Panc1 (cell line): ENCODE measurements at regions not wholly inside any gene's neighbourhood (a gene's known extent, or its start where the extent isn't known, plus 50 kb on each side); places are given as distances from the start of the nearest gene placed in this dataset.

Experiments used
- ATAC-seq: fragments of 200-7000 bp; cut with Tn5 transposase; 2 replicates; pipeline ENCODE4 v1.9.1; 2020; ENCODE audit warnings: mild to moderate bottlenecking, moderate library complexity
- BruUV-seq: library from RNA; stranded (reverse); fragments of 400-500 nt; replicated peaks from 2 replicates; lab custom pipeline; 2021; lab: Mats Ljungman, UMichigan
- CTCF ChIA-PET: fragments of 300-600 bp; sonication (Branson Sonifier 250); formaldehyde crosslinking; loops from one replicate; lab custom pipeline; 2022; ENCODE audit warnings: antibody characterized with exemption; lab: Charles Lee
- POLR2A ChIA-PET: fragments of 300-600 bp; sonication (Branson Sonifier 250); formaldehyde crosslinking; loops from one replicate; lab custom pipeline; 2022; ENCODE audit warnings: antibody characterized with exemption; lab: Charles Lee
- DNase-seq: peaks from one replicate; pipeline ENCODE4 v3.0.0-alpha.2; 2010; ENCODE audit warnings: low read depth, low spot score
- H3K27ac ChIP-seq: 2 replicates; pipeline ENCODE4 v1.5.1; 2011; ENCODE audit warnings: mild to moderate bottlenecking, low read length, inconsistent platforms
- H3K27me3 ChIP-seq: fragments of 200-500 bp; sonication (Bioruptor generic); 2 replicates; pipeline ENCODE4 v1.6.0; 2014; ENCODE audit warnings: low read length, inconsistent platforms; ENCODE audit not compliant: control insufficient read depth, insufficient read depth
- H3K36me3 ChIP-seq: fragments of 200-500 bp; sonication (Bioruptor generic); 2 replicates; pipeline ENCODE4 v1.5.1; 2014; ENCODE audit warnings: inconsistent platforms, mild to moderate bottlenecking, low read length, moderate library complexity; ENCODE audit not compliant: control insufficient read depth, insufficient read depth
- H3K4me1 ChIP-seq: 2 replicates; pipeline ENCODE4 v1.5.1; 2011; ENCODE audit warnings: inconsistent platforms, mild to moderate bottlenecking, low read length, moderate library complexity; ENCODE audit not compliant: control insufficient read depth, insufficient read depth
- H3K4me3 ChIP-seq, 2 experiments: 2 replicates each; pipeline ENCODE4 v1.5.1; 2011 to 2012; ENCODE audit warnings: low read depth in 2 of 2, low read length in 2 of 2, mild to moderate bottlenecking in 2 of 2, inconsistent platforms in 1 of 2, moderate library complexity in 1 of 2
- H3K9me3 ChIP-seq: fragments of 200-500 bp; sonication (Bioruptor generic); 2 replicates; pipeline ENCODE4 v1.5.1; 2014; ENCODE audit warnings: low read depth, mild to moderate bottlenecking, inconsistent platforms, low read length, moderate library complexity; ENCODE audit not compliant: control insufficient read depth, insufficient read depth
- CTCF ChIP-seq: fragments of 450-650 bp; IDR thresholded peaks from 2 replicates; pipeline ENCODE4 v1.5.1; 2017; ENCODE audit warnings: mild to moderate bottlenecking
- POLR2AphosphoS5 ChIP-seq: IDR thresholded peaks from 2 replicates; pipeline ENCODE4 v1.6.1; 2012; ENCODE audit warnings: mild to moderate bottlenecking, low read depth, low read length, moderate library complexity
- REST ChIP-seq, 2 experiments: IDR thresholded peaks; 2 replicates each; pipeline ENCODE4 v1.6.1; 2011 to 2012; ENCODE audit warnings: low read depth in 2 of 2, control low read depth in 1 of 2, low read length in 1 of 2, mild to moderate bottlenecking in 1 of 2, moderate library complexity in 1 of 2; ENCODE audit not compliant: insufficient read depth in 1 of 2
- SIN3A ChIP-seq: IDR thresholded peaks from 2 replicates; pipeline ENCODE4 v1.6.1; 2012; ENCODE audit warnings: low read depth, mild to moderate bottlenecking, low read length, moderate library complexity, borderline replicate concordance; ENCODE audit not compliant: insufficient read depth
- TCF7L2 ChIP-seq: IDR thresholded peaks from 2 replicates; pipeline ENCODE4 v1.6.1; 2011; ENCODE audit warnings: mild to moderate bottlenecking, low read depth, low read length, inconsistent platforms
- in situ Hi-C: cut with HindIII; loops from 2 replicates; pipeline ENCODE4 v1.10.0; 2016; ENCODE audit warnings: low sequenced_read_pairs, low pct_unique_long_range_greater_than_20kb
- intact Hi-C: fragments of 100-400 bp; cut with micrococcal nuclease; formaldehyde crosslinking; loops from one replicate; pipeline ENCODE4 v1.10.0; 2022; ENCODE audit not compliant: unreplicated experiment

GRCh38 chr6:18536591-18537055 lies 149.5 kb downstream of the RNF144B start:
- Histone ChIP-seq H3K9me3 (no peaks in the 10 kb centered on the region), H3K27me3 (peaks cover 22% of the 10 kb centered on the region; the same call in 1 of the 2 replicates), H3K4me1 (no peaks in the 10 kb centered on the region), H3K4me3 (no peak overlapping the region), H3K36me3 (no peaks in the 10 kb centered on the region), H3K27ac (no peak overlapping the region)
- in situ Hi-C loops (no loop called here), intact Hi-C loops (no loop called here)
- ChIA-PET POLR2A (no interaction called here), CTCF (no interaction called here)
- no peak for DNase-seq
- no peak for TF ChIP-seq CTCF
- no peak for TF ChIP-seq POLR2AphosphoS5
- TF ChIP-seq TCF7L2: no peak
- TF ChIP-seq REST (IDR thresholded peaks at IDR 0.05; ENCODE audit: insufficient read depth in 1 of 2, low read depth in 2 of 2, low read length in 1 of 2): no peak
- no peak for TF ChIP-seq SIN3A
- ATAC-seq: no peak
- no TSS peak for BruUV-seq

- ChIA-PET POLR2A (no interaction called here), CTCF (no interaction called here)
- ATAC-seq: no peak
- H3K27ac ChIP-seq: no peak overlapping the region
- no peak overlapping the region for H3K4me3 ChIP-seq
- H3K27me3 ChIP-seq: peaks cover 17% of the 10 kb centered on the region; the same call in 1 of the 2 replicates
- intact Hi-C loops (no loop called here), in situ Hi-C loops (no loop called here)
- no peak for DNase-seq
- no peaks in the 10 kb centered on the region for H3K36me3 ChIP-seq
- H3K4me1 ChIP-seq: no peaks in the 10 kb centered on the region
- TF ChIP-seq TCF7L2 (no peak), POLR2AphosphoS5 (no peak), SIN3A (no peak), REST (IDR thresholded peaks at IDR 0.05; ENCODE audit: insufficient read depth in 1 of 2, low read depth in 2 of 2, low read length in 1 of 2) (no peak), CTCF (no peak)
- BruUV-seq: no TSS peak
- no peaks in the 10 kb centered on the region for H3K9me3 ChIP-seq
These were observed 151.2 kb downstream of the RNF144B start for GRCh38 chr6:18538315-18538714.
